ENCODE measurements at regions not wholly inside any gene's neighbourhood (a gene's known extent, or its start where the extent isn't known, plus 50 kb on each side); places are given as distances from the start of the nearest gene placed in this dataset.
"Not testable (repeated sequence)": the region's sequence is repeated elsewhere in the genome, so short reads cannot be mapped to it uniquely, and the experiment has no call there.

GRCh38 chr12:104906695-104907094, 51.4 kb downstream of the SLC41A2 start:
- no peak overlapping the region for H3K27ac Mint-ChIP-seq

GRCh38 chr12:104905446-104905845, 52.6 kb downstream of the SLC41A2 start:
- H3K4me1 Mint-ChIP-seq; H3K9me3 Mint-ChIP-seq; H3K27me3 Mint-ChIP-seq; DNase-seq; H3K36me3 Mint-ChIP-seq (ENCODE audit: low read depth); H3K27ac Mint-ChIP-seq; POLR2A ChIA-PET; CTCF ChIA-PET; H3K4me3 Mint-ChIP-seq: not testable (repeated sequence)

More at GRCh38 chr12:104906695-104907094, 51.4 kb downstream of the SLC41A2 start:
- no peak for DNase-seq
- Mint-ChIP-seq H3K4me1 (no peaks in the 10 kb centered on the region), H3K4me3 (no peak overlapping the region), H3K36me3 (ENCODE audit: low read depth) (no peaks in the 10 kb centered on the region), H3K27me3 (peaks cover 2% of the 10 kb centered on the region), H3K9me3 (no peaks in the 10 kb centered on the region)
- POLR2A ChIA-PET, result no interaction called here
- CTCF ChIA-PET, result no interaction called here

- Mint-ChIP-seq H3K27ac (no peak overlapping the region), H3K27me3 (no peaks in the 10 kb centered on the region), H3K36me3 (ENCODE audit: low read depth) (no peaks in the 10 kb centered on the region), H3K4me1 (no peaks in the 10 kb centered on the region), H3K9me3 (no peaks in the 10 kb centered on the region), H3K4me3 (no peak overlapping the region)
- DNase-seq, result no peak
- ChIA-PET POLR2A (no interaction called here), CTCF (no interaction called here)
Measured at GRCh38 chr12:104903648-104904423, 54.3 kb downstream of the SLC41A2 start.

DNA sequence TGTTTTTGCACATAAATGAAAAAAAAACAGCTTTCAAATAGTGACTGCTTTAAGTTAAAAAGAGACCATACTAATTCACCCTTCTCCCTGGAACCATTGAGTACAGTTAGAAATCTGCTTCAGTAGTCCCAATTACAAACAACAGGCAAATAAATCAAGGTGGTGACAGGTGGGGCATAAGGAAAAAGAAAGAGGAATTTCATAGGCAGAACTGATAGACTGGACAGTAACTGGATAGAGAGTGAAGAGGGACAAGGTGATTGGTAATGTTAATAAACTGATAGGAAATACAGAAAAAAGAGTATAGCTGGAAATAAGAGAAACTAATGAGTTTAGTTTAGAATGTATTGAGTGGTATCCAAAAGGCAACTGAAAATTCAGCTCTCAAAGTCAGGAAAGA, 56.0 kb downstream of the SLC41A2 start:
- CTCF ChIA-PET, result interaction anchor here (0.9 kb wide), 1 partner anchor 521 kb away, joined by 3 read pairs; no protein-coding TSS in a partner anchor
- no peak overlapping the region for H3K27ac Mint-ChIP-seq
- peaks cover 2% of the 10 kb centered on the region for H3K9me3 Mint-ChIP-seq
- no peaks in the 10 kb centered on the region for H3K36me3 Mint-ChIP-seq (ENCODE audit: low read depth)
- DNase-seq, result no peak
- no peaks in the 10 kb centered on the region for H3K27me3 Mint-ChIP-seq
- POLR2A ChIA-PET, result no interaction called here
- no peak overlapping the region for H3K4me3 Mint-ChIP-seq
- no peaks in the 10 kb centered on the region for H3K4me1 Mint-ChIP-seq

DNA sequence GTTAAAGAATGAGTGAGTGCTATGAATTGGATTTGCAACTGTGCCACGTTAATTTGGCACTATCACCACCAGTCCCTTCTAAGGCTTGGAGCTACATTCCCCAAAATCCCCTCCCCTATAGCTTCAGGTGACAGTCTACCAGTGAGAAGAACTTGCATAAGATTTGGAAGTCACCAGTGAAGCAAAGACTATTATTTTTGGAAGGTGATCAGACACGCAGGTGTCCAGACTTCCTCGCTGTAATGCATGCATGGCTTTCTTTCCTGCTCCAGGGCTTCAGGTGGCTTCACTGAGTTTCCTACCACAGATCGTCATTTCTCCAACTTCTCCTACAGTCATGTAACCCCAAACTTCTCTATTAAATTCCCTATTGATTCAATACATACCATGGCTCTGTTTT, 61.4 kb downstream of the SLC41A2 start:
- Mint-ChIP-seq H3K27ac (no peak overlapping the region), H3K4me3 (no peak overlapping the region), H3K9me3 (peaks cover 2% of the 10 kb centered on the region), H3K4me1 (no peaks in the 10 kb centered on the region), H3K36me3 (ENCODE audit: low read depth) (no peaks in the 10 kb centered on the region), H3K27me3 (no peaks in the 10 kb centered on the region)
- no peak for DNase-seq
- CTCF ChIA-PET, result interaction anchor here (1.1 kb wide), 1 partner anchor 62 kb away, joined by 3 read pairs; no protein-coding TSS in a partner anchor
- POLR2A ChIA-PET, result no interaction called here

DNA sequence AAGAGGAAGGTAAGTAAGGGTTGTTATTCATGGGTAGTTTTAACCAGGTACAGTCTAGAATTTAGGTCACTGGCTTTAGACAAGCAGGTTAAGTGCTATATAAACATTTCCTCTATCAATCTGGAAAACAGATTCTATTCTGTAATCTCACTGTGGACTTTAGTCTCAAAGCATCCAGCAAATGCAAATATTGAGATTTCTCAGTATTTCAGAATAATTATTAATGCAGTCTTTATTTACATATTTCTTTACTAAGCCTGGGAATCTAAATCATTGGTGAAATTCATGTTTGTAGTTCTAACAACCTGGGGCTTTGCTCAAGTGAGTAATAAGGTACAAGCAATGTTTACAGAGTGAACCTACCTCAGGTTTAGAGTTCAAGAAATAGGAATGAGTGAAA, 61.9 kb downstream of the SLC41A2 start:
- H3K9me3 Mint-ChIP-seq, result peaks cover 2% of the 10 kb centered on the region
- no peaks in the 10 kb centered on the region for H3K4me1 Mint-ChIP-seq
- no peak overlapping the region for H3K4me3 Mint-ChIP-seq
- no peak overlapping the region for H3K27ac Mint-ChIP-seq
- ChIA-PET POLR2A (no interaction called here), CTCF (no interaction called here)
- DNase-seq, result no peak
- no peaks in the 10 kb centered on the region for H3K36me3 Mint-ChIP-seq (ENCODE audit: low read depth)
- H3K27me3 Mint-ChIP-seq, result no peaks in the 10 kb centered on the region

DNA sequence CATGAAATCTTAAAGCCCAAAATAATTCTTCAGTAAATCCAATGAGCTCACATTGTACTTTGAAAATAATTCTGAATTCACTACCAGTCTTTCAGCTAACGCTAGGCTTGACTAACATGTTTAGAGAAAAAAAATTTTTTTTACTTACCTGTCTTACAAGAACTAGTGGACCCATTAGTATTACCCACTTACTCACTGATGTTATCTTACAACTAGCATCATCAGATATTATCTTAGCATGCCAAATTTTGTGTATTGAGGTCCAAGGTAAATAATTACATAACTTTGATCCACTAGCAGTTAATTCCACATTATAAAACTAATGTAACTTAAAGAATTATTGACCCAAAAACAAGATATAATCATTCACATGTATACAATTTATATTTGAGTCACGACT, 62.7 kb downstream of the SLC41A2 start:
- Mint-ChIP-seq H3K36me3 (ENCODE audit: low read depth) (peaks cover 2% of the 10 kb centered on the region), H3K27ac (no peak overlapping the region), H3K9me3 (peaks cover 2% of the 10 kb centered on the region), H3K27me3 (no peaks in the 10 kb centered on the region), H3K4me1 (peaks cover 7% of the 10 kb centered on the region), H3K4me3 (no peak overlapping the region)
- DNase-seq, result no peak
- POLR2A ChIA-PET, result no interaction called here
- CTCF ChIA-PET, result no interaction called here

DNA sequence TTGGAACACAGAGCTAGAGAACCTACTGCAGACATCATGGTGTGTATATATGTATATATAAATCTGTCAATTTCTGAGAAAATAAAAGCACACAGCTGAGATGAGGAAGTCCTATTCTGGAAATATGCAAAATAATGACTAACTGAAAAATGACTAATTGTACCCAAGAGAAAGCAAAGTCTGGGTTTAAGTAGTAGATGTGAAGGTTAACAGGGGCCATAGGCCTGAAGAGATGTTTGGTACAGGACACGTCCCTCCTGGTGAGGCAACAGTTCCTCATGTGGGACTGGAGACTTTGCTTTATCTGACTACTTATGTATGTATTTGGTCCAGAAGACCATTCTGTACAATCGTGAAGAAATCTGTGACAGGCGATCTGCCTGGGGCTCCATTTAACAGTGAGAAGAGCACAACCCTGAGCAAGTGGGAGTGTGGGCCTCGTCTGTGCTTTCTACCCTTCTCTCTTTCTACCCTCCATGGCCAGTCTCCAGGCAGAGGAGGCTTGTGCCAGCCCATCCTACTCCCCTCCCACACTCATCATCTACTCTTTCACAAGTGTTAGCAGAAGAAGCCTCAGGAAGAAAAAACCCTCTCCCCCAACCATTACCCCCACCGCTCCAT, 67.5 kb downstream of the SLC41A2 start:
- H3K27ac Mint-ChIP-seq, result no peak overlapping the region
- CTCF ChIA-PET, result no interaction called here
- H3K4me1 Mint-ChIP-seq, result peaks cover 7% of the 10 kb centered on the region
- no peaks in the 10 kb centered on the region for H3K9me3 Mint-ChIP-seq
- DNase-seq, result no peak
- POLR2A ChIA-PET, result no interaction called here
- H3K36me3 Mint-ChIP-seq (ENCODE audit: low read depth), result peaks cover 2% of the 10 kb centered on the region
- no peak overlapping the region for H3K4me3 Mint-ChIP-seq
- H3K27me3 Mint-ChIP-seq, result no peaks in the 10 kb centered on the region

DNA sequence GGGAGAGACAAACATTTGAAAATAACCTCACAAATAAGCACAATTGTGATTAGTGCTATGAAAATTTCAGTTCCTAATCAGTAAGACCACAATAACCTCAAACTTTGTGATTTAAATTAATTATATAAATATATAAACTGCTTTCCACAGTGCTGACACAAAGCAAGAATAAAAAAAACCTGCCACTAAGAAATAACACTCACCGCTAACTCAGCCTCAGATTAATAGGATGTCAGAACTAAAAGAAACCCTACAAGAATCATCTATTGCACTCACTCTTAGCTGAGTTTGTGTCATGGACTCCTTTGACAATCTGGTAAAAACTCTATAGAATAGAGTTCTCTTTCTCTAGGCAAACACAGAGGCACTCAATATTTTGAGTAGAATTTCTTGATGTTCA, 68.4 kb downstream of the SLC41A2 start:
- Mint-ChIP-seq H3K36me3 (ENCODE audit: low read depth) (peaks cover 2% of the 10 kb centered on the region), H3K27me3 (no peaks in the 10 kb centered on the region), H3K27ac (no peak overlapping the region), H3K4me1 (peaks cover 7% of the 10 kb centered on the region), H3K4me3 (no peak overlapping the region), H3K9me3 (no peaks in the 10 kb centered on the region)
- ChIA-PET CTCF (no interaction called here), POLR2A (no interaction called here)
- DNase-seq, result no peak

DNA sequence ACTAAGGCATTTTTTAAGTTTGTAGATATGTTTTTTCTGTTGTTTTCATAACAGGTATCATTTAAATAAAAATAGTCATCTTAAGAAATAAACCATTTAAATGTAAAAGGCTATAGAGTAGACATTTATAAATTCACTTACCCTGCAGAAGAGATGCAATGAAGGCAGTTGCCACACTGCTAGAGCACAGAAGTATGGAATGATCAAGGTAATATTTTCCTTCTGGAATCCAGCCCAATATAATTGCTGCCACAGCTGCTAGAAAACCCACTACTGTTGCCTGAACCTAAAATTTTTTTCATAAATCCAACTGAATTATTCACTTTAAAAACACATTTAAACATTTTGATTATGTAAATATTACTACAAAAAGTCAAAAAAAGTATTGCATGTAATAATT, 69.2 kb downstream of the SLC41A2 start:
- CTCF ChIA-PET, result no interaction called here

GRCh38 chr12:104888481-104888880, 69.6 kb downstream of the SLC41A2 start:
- ChIA-PET CTCF (no interaction called here), POLR2A (no interaction called here)
- Mint-ChIP-seq H3K36me3 (ENCODE audit: low read depth) (peaks cover 2% of the 10 kb centered on the region), H3K9me3 (no peaks in the 10 kb centered on the region), H3K27ac (no peak overlapping the region), H3K27me3 (no peaks in the 10 kb centered on the region), H3K4me3 (no peak overlapping the region), H3K4me1 (peaks cover 7% of the 10 kb centered on the region)
- no peak for DNase-seq

More for the DNA sequence above, 69.2 kb downstream of the SLC41A2 start:
- POLR2A ChIA-PET, result no interaction called here
- Mint-ChIP-seq H3K27ac (no peak overlapping the region), H3K9me3 (no peaks in the 10 kb centered on the region), H3K4me1 (peaks cover 7% of the 10 kb centered on the region), H3K4me3 (no peak overlapping the region), H3K36me3 (ENCODE audit: low read depth) (peaks cover 2% of the 10 kb centered on the region), H3K27me3 (no peaks in the 10 kb centered on the region)
- no peak for DNase-seq

GRCh38 chr12:104887452-104887851, 70.6 kb downstream of the SLC41A2 start:
- Mint-ChIP-seq H3K27ac (no peak overlapping the region), H3K4me1 (peaks cover 7% of the 10 kb centered on the region), H3K9me3 (no peaks in the 10 kb centered on the region), H3K36me3 (ENCODE audit: low read depth) (peaks cover 2% of the 10 kb centered on the region), H3K4me3 (no peak overlapping the region), H3K27me3 (no peaks in the 10 kb centered on the region)
- POLR2A ChIA-PET, result no interaction called here
- DNase-seq, result no peak
- CTCF ChIA-PET, result interaction anchor here (0.8 to 1.2 kb wide), 2 partner anchors 12 to 506 kb away, joined by 3 to 4 read pairs; no protein-coding TSS in a partner anchor

DNA sequence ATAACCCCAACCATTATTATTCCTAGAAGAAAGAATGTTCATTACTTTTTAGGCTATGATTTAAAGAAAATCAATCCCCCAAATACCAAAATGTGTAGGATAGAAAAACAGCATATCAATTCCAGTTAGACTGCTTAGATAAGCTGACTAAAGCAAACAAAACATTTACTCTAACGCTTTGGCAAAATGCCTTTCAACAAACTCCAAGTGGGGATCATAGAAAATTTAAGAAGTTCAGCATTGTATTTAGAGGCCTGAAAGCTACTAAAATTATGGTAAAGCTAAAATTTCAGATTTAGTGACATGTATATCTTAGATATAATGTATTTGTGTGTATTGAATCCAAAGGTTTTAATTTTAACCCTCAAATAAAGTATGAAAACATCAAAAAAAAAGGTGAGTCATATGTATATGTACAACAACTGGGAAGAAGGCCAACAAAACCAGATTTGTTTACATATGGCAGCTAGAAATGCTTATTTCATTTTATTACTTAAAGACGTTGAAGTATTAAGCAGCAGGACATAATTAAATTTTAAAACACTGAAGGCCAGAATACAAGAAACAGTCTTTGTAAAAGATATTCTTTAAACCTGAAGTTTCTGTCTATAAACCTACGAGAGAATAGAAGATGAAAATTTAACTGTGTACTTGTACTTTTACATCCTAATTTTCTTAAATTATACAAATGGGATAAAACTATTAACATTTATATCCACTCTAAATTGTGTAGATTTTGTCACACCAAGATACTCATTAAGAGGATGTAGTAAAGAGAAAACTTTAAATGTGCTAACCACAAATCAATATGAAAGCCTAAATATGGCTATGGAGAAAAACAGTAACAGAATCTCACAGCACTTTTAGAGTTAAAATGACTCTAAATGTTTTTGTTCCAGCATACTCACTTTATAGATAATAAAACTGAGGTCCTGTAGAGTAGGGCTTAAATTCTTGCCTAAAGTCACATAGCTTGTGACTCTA, 71.4 kb downstream of the SLC41A2 start:
- H3K4me1 Mint-ChIP-seq, result peaks cover 7% of the 10 kb centered on the region
- POLR2A ChIA-PET, result no interaction called here
- H3K36me3 Mint-ChIP-seq (ENCODE audit: low read depth), result peaks cover 2% of the 10 kb centered on the region
- no peak overlapping the region for H3K4me3 Mint-ChIP-seq
- H3K27ac Mint-ChIP-seq, result no peak overlapping the region
- CTCF ChIA-PET, result interaction anchor here (1.2 to 1.7 kb wide), 2 partner anchors 11 to 505 kb away, joined by 3 to 4 read pairs; no protein-coding TSS in a partner anchor
- H3K9me3 Mint-ChIP-seq, result no peaks in the 10 kb centered on the region
- no peak for DNase-seq
- no peaks in the 10 kb centered on the region for H3K27me3 Mint-ChIP-seq

All from activated CD4-positive, alpha-beta memory T cell treated with anti-CD3 and anti-CD28 coated beads, Interleukin-2, amount 10 ng/mL, durations not matched to agents 7 days and 5 days (primary cell).